CD4-positive, alpha-beta T cell (primary cell): ENCODE measurements at regions not wholly inside any gene's neighbourhood (a gene's known extent, or its start where the extent isn't known, plus 50 kb on each side); places are given as distances from the start of the nearest gene placed in this dataset.

Experiments
- ATAC-seq: fragments of 200-7000 bp; cut with Tn5 transposase; one replicate; pipeline ENCODE4 v1.10.0; 2022; ENCODE audit warnings: mild to moderate bottlenecking; ENCODE audit not compliant: poor library complexity
- CTCF ChIA-PET: fragments of 350-600 bp; sonication (Branson Sonifier 250); formaldehyde crosslinking; loops from one replicate; lab custom pipeline; 2021; ENCODE audit warnings: antibody characterized with exemption, inconsistent platforms; lab: Charles Lee
- POLR2A ChIA-PET: fragments of 350-600 bp; sonication (Branson Sonifier 250); formaldehyde crosslinking; loops from one replicate; lab custom pipeline; 2021; ENCODE audit warnings: antibody characterized with exemption, inconsistent platforms; lab: Charles Lee
- DNase-seq, 14 experiments: peaks; one replicate each; pipeline ENCODE4 v3.0.0-alpha.2; 2013 to 2020; ENCODE audit warnings: mixed read lengths in 2 of 14
- H3K27ac ChIP-seq, 2 donors: one replicate each; pipeline versions ENCODE4 v1.5.1 to v1.7.0; 2013; ENCODE audit warnings: low read length in 2 of 2, low read depth in 1 of 2, mild to moderate bottlenecking in 1 of 2
- H3K27me3 ChIP-seq, 2 experiments: 1 replicate in 1 of 2; 2 replicates in 1 of 2; pipeline versions ENCODE4 v1.6.1 to v1.7.0; 2013; ENCODE audit warnings: low read length in 2 of 2, control low read depth in 1 of 2, mild to moderate bottlenecking in 1 of 2, moderate library complexity in 1 of 2; ENCODE audit not compliant: insufficient read depth in 2 of 2, control insufficient read depth in 1 of 2
- H3K36me3 ChIP-seq: one replicate; pipeline ENCODE4 v1.6.1; 2013; ENCODE audit warnings: low read length, control low read depth; ENCODE audit not compliant: insufficient read depth
- H3K4me1 ChIP-seq: one replicate; pipeline ENCODE4 v1.6.1; 2013; ENCODE audit warnings: low read length, control low read depth; ENCODE audit not compliant: insufficient read depth
- H3K4me3 ChIP-seq: one replicate; pipeline ENCODE4 v1.5.1; 2013; ENCODE audit warnings: mild to moderate bottlenecking, low read length, moderate library complexity
- H3K9me3 ChIP-seq, 2 experiments: 1 replicate in 1 of 2; 2 replicates in 1 of 2; pipeline versions ENCODE4 v1.6.1 to v1.7.0; 2013; ENCODE audit warnings: low read length in 2 of 2, mild to moderate bottlenecking in 2 of 2, control low read depth in 1 of 2, moderate library complexity in 1 of 2; ENCODE audit not compliant: control insufficient read depth in 1 of 2, insufficient read depth in 1 of 2
- H3K27ac Mint-ChIP-seq: one replicate; pipeline ENCODE4 v1.8.0; 2020; ENCODE audit warnings: mixed read lengths
- H3K27me3 Mint-ChIP-seq: one replicate; pipeline ENCODE4 v1.8.0; 2021; ENCODE audit warnings: mixed read lengths
- H3K36me3 Mint-ChIP-seq: one replicate; pipeline ENCODE4 v1.8.0; 2021; ENCODE audit warnings: low read depth, mixed read lengths
- H3K4me1 Mint-ChIP-seq: one replicate; pipeline ENCODE4 v1.8.0; 2021; ENCODE audit warnings: low read depth, mixed read lengths
- H3K4me3 Mint-ChIP-seq: one replicate; pipeline ENCODE4 v1.8.0; 2020; ENCODE audit warnings: mild to moderate bottlenecking, mixed read lengths
- H3K9me3 Mint-ChIP-seq: one replicate; pipeline ENCODE4 v1.8.0; 2020; ENCODE audit warnings: mixed read lengths
- CTCF ChIP-seq: fragments of 200-600 bp; IDR thresholded peaks from one replicate; pipeline ENCODE4 v1.8.0; 2022; ENCODE audit warnings: antibody characterized with exemption, mild to moderate bottlenecking
- intact Hi-C, 2 experiments: fragments of 100-400 bp; cut with DNase I in 1 of 2; cut with micrococcal nuclease in 1 of 2; formaldehyde crosslinking; loops; one replicate each; pipeline versions ENCODE4 v1.15.1 to v1.9.0; 2023 to 2025; cut with DNase I, micrococcal nuclease

GRCh38 chrX:20969565-20969964 is 404.7 kb upstream of the CNKSR2 start:
- ATAC-seq, result no peak
- ChIA-PET CTCF (no interaction called here), POLR2A (no interaction called here)
- H3K27ac Mint-ChIP-seq, result no peak overlapping the region
- Histone ChIP-seq H3K9me3 (no peaks in the 10 kb centered on the region), H3K4me1 (no peaks in the 10 kb centered on the region), H3K27me3 (no peaks in the 10 kb centered on the region), H3K36me3 (no peaks in the 10 kb centered on the region), H3K4me3 (no peak overlapping the region), H3K27ac (no peak overlapping the region)
- no peaks in the 10 kb centered on the region for H3K36me3 Mint-ChIP-seq
- no peaks in the 10 kb centered on the region for H3K9me3 Mint-ChIP-seq
- no peaks in the 10 kb centered on the region for H3K27me3 Mint-ChIP-seq
- no peak for TF ChIP-seq CTCF
- intact Hi-C loops, result no loop called here
- no peaks in the 10 kb centered on the region for H3K4me1 Mint-ChIP-seq
- no peak overlapping the region for H3K4me3 Mint-ChIP-seq
- DNase-seq, result no peak

GRCh38 chrX:20968996-20969395 is 405.2 kb upstream of the CNKSR2 start:
- TF ChIP-seq CTCF, result no peak
- no peaks in the 10 kb centered on the region for H3K9me3 ChIP-seq
- POLR2A ChIA-PET, result no interaction called here
- no peak overlapping the region for H3K4me3 ChIP-seq
- Mint-ChIP-seq H3K27ac (no peak overlapping the region), H3K4me3 (no peak overlapping the region), H3K36me3 (no peaks in the 10 kb centered on the region), H3K27me3 (no peaks in the 10 kb centered on the region), H3K4me1 (no peaks in the 10 kb centered on the region), H3K9me3 (no peaks in the 10 kb centered on the region)
- H3K4me1 ChIP-seq, result no peaks in the 10 kb centered on the region
- no peak for ATAC-seq
- H3K27ac ChIP-seq, result no peak overlapping the region
- CTCF ChIA-PET, result no interaction called here
- no peaks in the 10 kb centered on the region for H3K27me3 ChIP-seq
- no peaks in the 10 kb centered on the region for H3K36me3 ChIP-seq
- intact Hi-C loops, result no loop called here
- DNase-seq, result no peak

- CTCF ChIA-PET, result no interaction called here
- H3K36me3 Mint-ChIP-seq, result no peaks in the 10 kb centered on the region
- Histone ChIP-seq H3K27me3 (no peaks in the 10 kb centered on the region), H3K4me3 (no peak overlapping the region), H3K27ac (no peak overlapping the region), H3K9me3 (no peaks in the 10 kb centered on the region), H3K36me3 (no peaks in the 10 kb centered on the region), H3K4me1 (no peaks in the 10 kb centered on the region)
- H3K4me1 Mint-ChIP-seq, result no peaks in the 10 kb centered on the region
- no peaks in the 10 kb centered on the region for H3K27me3 Mint-ChIP-seq
- intact Hi-C loops, result no loop called here
- no peak for TF ChIP-seq CTCF
- no peak for DNase-seq
- no peaks in the 10 kb centered on the region for H3K9me3 Mint-ChIP-seq
- H3K27ac Mint-ChIP-seq, result no peak overlapping the region
- no peak for ATAC-seq
- H3K4me3 Mint-ChIP-seq, result no peak overlapping the region
- POLR2A ChIA-PET, result no interaction called here
These were observed 406.5 kb upstream of the CNKSR2 start for GRCh38 chrX:20967725-20968124.
